Astrocyte of the spinal cord (primary cell): ENCODE measurements at regions not wholly inside any gene's neighbourhood (a gene's known extent, or its start where the extent isn't known, plus 50 kb on each side); places are given as distances from the start of the nearest gene placed in this dataset.

Source experiments
- DNase-seq: peaks from one replicate; pipeline ENCODE4 v3.0.0; 2011; ENCODE audit warnings: low read depth, low spot score
- H3K4me3 ChIP-seq: 2 replicates; pipeline ENCODE4 v1.5.1; 2011; ENCODE audit warnings: low read depth, mild to moderate bottlenecking, low read length, moderate library complexity
- CTCF ChIP-seq: IDR thresholded peaks from 2 replicates; pipeline ENCODE4 v1.5.1; 2012; ENCODE audit warnings: low read depth, mild to moderate bottlenecking, low read length, inconsistent platforms
- in situ Hi-C: cut with HindIII; loops from 2 replicates; pipeline ENCODE4 v1.10.0; 2017; ENCODE audit warnings: low sequenced_read_pairs

GRCh38 chr18:22346953-22347605 lies 70.6 kb downstream of the CTAGE1 start:
- H3K4me3 ChIP-seq, result no peak overlapping the region
- no peak for DNase-seq

GRCh38 chr18:22346401-22346952 lies 71.2 kb downstream of the CTAGE1 start:
- peak; percentile 73 for DNase-seq
- H3K4me3 ChIP-seq, result no peak overlapping the region
- TF ChIP-seq CTCF, result no peak
- in situ Hi-C loops, result no loop called here

More at GRCh38 chr18:22346953-22347605, 70.6 kb downstream of the CTAGE1 start:
- in situ Hi-C loops, result no loop called here
- TF ChIP-seq CTCF, result no peak

GRCh38 chr18:22345718-22346117 lies 72.0 kb downstream of the CTAGE1 start:
- no peak for TF ChIP-seq CTCF
- no peak overlapping the region for H3K4me3 ChIP-seq
- in situ Hi-C loops, result no loop called here
- DNase-seq, result no peak

- TF ChIP-seq CTCF, result no peak
- in situ Hi-C loops, result no loop called here
- no peak for DNase-seq
- no peak overlapping the region for H3K4me3 ChIP-seq
Observed at GRCh38 chr18:22344908-22345670, 72.6 kb downstream of the CTAGE1 start.

- TF ChIP-seq CTCF, result no peak
- DNase-seq, result no peak
- H3K4me3 ChIP-seq, result no peak overlapping the region
- in situ Hi-C loops, result no loop called here
Observed at GRCh38 chr18:22344445-22344844, 73.3 kb downstream of the CTAGE1 start.

- no peak overlapping the region for H3K4me3 ChIP-seq
- in situ Hi-C loops, result no loop called here
- no peak for TF ChIP-seq CTCF
- no peak for DNase-seq
Observed at GRCh38 chr18:22343613-22344012, 74.1 kb downstream of the CTAGE1 start.
